ENCODE measurements at regions not wholly inside any gene's neighbourhood (a gene's known extent, or its start where the extent isn't known, plus 50 kb on each side); places are given as distances from the start of the nearest gene placed in this dataset.

- TF ChIP-seq IRF5 (IDR thresholded peaks at IDR 0.05; ENCODE audit: borderline replicate concordance) (no peak), ZBTB4 (CRISPR knock-in tag; IDR thresholded peaks at IDR 0.05) (no peak), GATAD2B (conservative IDR thresholded peaks at IDR 0.05; ENCODE audit: low read depth) (no peak)
- TF ChIP-seq, protein P1, sequence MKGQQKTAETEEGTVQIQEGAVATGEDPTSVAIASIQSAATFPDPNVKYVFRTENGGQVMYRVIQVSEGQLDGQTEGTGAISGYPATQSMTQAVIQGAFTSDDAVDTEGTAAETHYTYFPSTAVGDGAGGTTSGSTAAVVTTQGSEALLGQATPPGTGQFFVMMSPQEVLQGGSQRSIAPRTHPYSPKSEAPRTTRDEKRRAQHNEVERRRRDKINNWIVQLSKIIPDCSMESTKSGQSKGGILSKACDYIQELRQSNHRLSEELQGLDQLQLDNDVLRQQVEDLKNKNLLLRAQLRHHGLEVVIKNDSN (IDR thresholded peaks at IDR 0.05; ENCODE audit: borderline replicate concordance, extremely low read length, insufficient read depth, low read depth, low read length) = no peak
These were observed 862.7 kb downstream of the NCAM2 start (continued) for GRCh38 chr21:21860888-21861287.

DNA sequence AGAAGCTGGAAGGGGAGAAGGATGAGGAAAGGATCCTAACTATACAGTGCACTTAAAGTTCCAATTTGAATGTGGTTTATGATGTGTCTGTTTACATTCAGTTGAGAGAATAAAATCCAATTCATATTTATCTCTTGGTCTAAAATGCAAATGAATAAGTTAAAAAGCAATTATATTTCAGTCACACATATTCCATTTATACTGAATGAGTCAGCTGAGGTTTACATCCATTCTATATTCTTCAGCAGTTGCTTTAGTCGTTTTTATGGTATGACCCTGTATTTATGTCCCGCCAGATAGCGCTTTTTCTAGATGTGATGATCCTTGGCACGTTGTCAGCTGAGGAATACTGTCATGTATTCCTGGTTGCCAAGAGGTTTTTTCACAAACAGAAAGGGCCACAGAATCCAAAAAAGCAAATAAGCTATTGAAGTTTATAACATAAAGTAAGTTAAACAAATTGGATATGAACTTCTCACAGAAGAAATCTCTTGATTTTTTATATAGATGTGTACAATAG, 866.2 kb downstream of the NCAM2 start:
- no peaks in the 10 kb centered on the region for H3K79me2 ChIP-seq (ENCODE audit: control insufficient read depth, insufficient read depth, low read length)
- POLR2A ChIA-PET = no interaction called here
- H3K9ac ChIP-seq (ENCODE audit: control insufficient read depth, insufficient read depth, low read length) = no peak overlapping the region
- no peak overlapping the region for H3K4me2 ChIP-seq (ENCODE audit: control insufficient read depth, insufficient read depth)
- CTCF ChIA-PET = no interaction called here
- FAIRE-seq (no peak), DNase-seq (ENCODE audit: low read depth, low spot score) (no peak), ATAC-seq (no peak)
- H3K36me3 ChIP-seq (ENCODE audit: control insufficient read depth in 2 of 2, insufficient read depth in 2 of 2, low read length in 1 of 2) = no peaks in the 10 kb centered on the region
- H4K20me1 ChIP-seq (ENCODE audit: control insufficient read depth, insufficient read depth) = no peaks in the 10 kb centered on the region
- no peaks in the 10 kb centered on the region for H3K4me1 ChIP-seq (ENCODE audit: control insufficient read depth, insufficient read depth, low read length)
- no peak overlapping the region for H2AFZ ChIP-seq (ENCODE audit: control insufficient read depth, low read depth, low read length)
- H3K9me3 ChIP-seq (replicated peaks; ENCODE audit: control insufficient read depth, insufficient read depth, low read length) = no peaks in the 10 kb centered on the region
- in situ Hi-C loops (cut with MboI) = no loop called here
- 7% methylated on average over 4 of the region's 4 CpGs for WGBS (ENCODE audit: insufficient coverage, insufficient replicate concordance, low lambda C conversion rate, missing lambda C conversion rate)
- BruUV-seq (replicated peaks) = no TSS peak
- H3K27me3 ChIP-seq (replicated peaks in 1 of 2; ENCODE audit: control insufficient read depth in 2 of 2, insufficient read depth in 2 of 2, low read length in 1 of 2) = no peaks in the 10 kb centered on the region
- intact Hi-C loops (cut with micrococcal nuclease; ENCODE audit: unreplicated experiment) = no loop called here
- H3K4me3 ChIP-seq = no peak overlapping the region
- RAD21 ChIA-PET (ENCODE audit: unreplicated experiment) = no interaction called here
- SMC1A ChIA-PET (ENCODE audit: uncharacterized antibody, unreplicated experiment) = interaction anchor here (1.0 kb wide), 1 partner anchor 11 kb away, joined by 3 read pairs; no protein-coding TSS in a partner anchor
- H3K27ac ChIP-seq (ENCODE audit: control insufficient read depth, insufficient read depth) = no peak overlapping the region
- TF ChIP-seq, protein P1 (IDR thresholded peaks at IDR 0.05; ENCODE audit: borderline replicate concordance, extremely low read length, insufficient read depth, low read depth, low read length) = no peak
- TF ChIP-seq PAX8 (IDR thresholded peaks at IDR 0.05) = no peak
- TF ChIP-seq SUZ12 (IDR thresholded peaks at IDR 0.05; ENCODE audit: unreplicated experiment) = no peak
- no peak for TF ChIP-seq HCFC1 (IDR thresholded peaks at IDR 0.05; ENCODE audit: low read length)
- TF ChIP-seq POLR2A (IDR thresholded peaks at IDR 0.05; ENCODE audit: low read depth, low read length) = no peak
- TF ChIP-seq ZNF687 (IDR thresholded peaks at IDR 0.05) = no peak
- TF ChIP-seq NR2F1 (conservative IDR thresholded peaks at IDR 0.05) = no peak
- no peak for TF ChIP-seq NFYA (IDR thresholded peaks at IDR 0.05; ENCODE audit: borderline replicate concordance, low read depth, low read length)
- TF ChIP-seq GABPA (IDR thresholded peaks at IDR 0.05; ENCODE audit: low read depth) = no peak
